Heart right ventricle (tissue), 16 donors: ENCODE measurements at regions not wholly inside any gene's neighbourhood (a gene's known extent, or its start where the extent isn't known, plus 50 kb on each side); places are given as distances from the start of the nearest gene placed in this dataset.

Experiments used
- ATAC-seq, 8 donors: fragments of 200-7000 bp; cut with Tn5 transposase; one replicate each; pipeline ENCODE4 v1.9.1; 2020; ENCODE audit warnings: mild to moderate bottlenecking in 8 of 8, moderate library complexity in 8 of 8, moderate number of reproducible peaks in 1 of 8
- DNase-seq, 2 donors: peaks; one replicate each; pipeline ENCODE4 v3.0.0-alpha.2; 2020
- H3K27ac ChIP-seq, 10 donors: fragments of 200-600 bp; sonication (generic) in 2 of 10; one replicate each; pipeline versions ENCODE4 v1.5.0 to v1.8.0; 2020 to 2022; ENCODE audit warnings: mild to moderate bottlenecking in 3 of 10
- H3K27me3 ChIP-seq, 7 donors: fragments of 200-600 bp; one replicate each; pipeline ENCODE4 v1.8.0; 2021 to 2022; ENCODE audit warnings: mild to moderate bottlenecking in 2 of 7
- H3K36me3 ChIP-seq, 9 donors: fragments of 200-600 bp; sonication (generic) in 1 of 9; one replicate each; pipeline versions ENCODE4 v1.5.0 to v1.8.0; 2020 to 2022; ENCODE audit warnings: mild to moderate bottlenecking in 2 of 9
- H3K4me1 ChIP-seq, 9 donors: fragments of 200-600 bp; sonication (generic) in 1 of 9; one replicate each; pipeline versions ENCODE4 v1.5.0 to v1.8.0; 2020 to 2022; ENCODE audit warnings: mild to moderate bottlenecking in 4 of 9
- H3K4me3 ChIP-seq, 10 donors: fragments of 200-600 bp; sonication (generic) in 2 of 10; one replicate each; pipeline versions ENCODE4 v1.5.0 to v1.8.0; 2020 to 2022; ENCODE audit warnings: mild to moderate bottlenecking in 7 of 10, moderate library complexity in 2 of 10
- H3K9me3 ChIP-seq, 11 donors: fragments of 200-600 bp in 10 of 11; sonication (generic) in 2 of 11; one replicate each; pipeline versions ENCODE4 v1.5.0 to v1.8.0; 2013 to 2022; ENCODE audit warnings: mild to moderate bottlenecking in 2 of 11, control low read depth in 1 of 11, moderate library complexity in 1 of 11
- CTCF ChIP-seq, 9 donors: fragments of 200-600 bp; sonication (generic) in 2 of 9; IDR thresholded peaks; one replicate each; pipeline versions ENCODE4 v1.5.0 to v1.8.0; 2021 to 2022; ENCODE audit warnings: antibody characterized with exemption in 9 of 9, mild to moderate bottlenecking in 5 of 9, moderate library complexity in 1 of 9
- WGBS, 2 donors: extraction: QIAGEN DNeasy Blood & Tissue Kit; methylation state at CpG; one replicate each; pipeline ENCODE4 v1.1.7; 2013; ENCODE audit warnings: inconsistent platforms in 1 of 2; 5-methylcytosine and 5-hydroxymethylcytosine counted together
- intact Hi-C, 10 donors: fragments of 100-400 bp; cut with DNase I; formaldehyde crosslinking; loops; one replicate each; pipeline versions ENCODE4 v1.11.1 to v1.14.2; 2022
- donor health status: Arrhythmogenic right ventricular cardiomyopathy.
- donor health status: ischemic (EF 13 %, LVEDD 7.1; RV severe dilation, severe dysfunction).
- donor health status: healthy with polysubstance abuse.
- donor health status: DM: no; HTN: yes; CAD: no.
- donor health status: DM: no; HTN: no; CAD: no.
- donor health status: ischemic (EF 25% LVEDD 6.9; RV normal size, moderate dysfunction).
- donor health status: ischemic (EF 25% LVEDD 5.7; RV mildly dilated, moderate dysfunction).
- donor health status: healthy.
- donor health status: DM: yes; HTN: yes; CAD: no.
- donor health status: Ischemic cardiomyopathy.
- donor health status: ischemic (EF 35%, LVEDD 5.7; RV mildly dilated, moderate dysfunction).
- donor health status: nonischemic (EF 11% LVEDD 7.7; RV severe dilation, severe dysfunction).
- donor health status: DM: yes; HTN: yes; CAD: no.
- donor health status: PGD.
- donor health status: ischemic (EF 29% LVEDD 5.4; RV normal size, mild dysfunction).
- donor health status: nonischemic (EF 23%, LVEDD 6.1; RV moderate dilation, normal function).

GRCh38 chr9:78782234-78782633 is 485.3 kb downstream of the PSAT1 start:
- no peaks in the 10 kb centered on the region for H3K27me3 ChIP-seq
- no peaks in the 10 kb centered on the region for H3K36me3 ChIP-seq
- TF ChIP-seq CTCF (IDR thresholded peaks at IDR 0.05): no peak
- intact Hi-C loops: loop anchor here in 1 of 10 donors (10.0 kb wide), 1 partner anchor 177 kb away; no protein-coding TSS in a partner anchor
- no peak for DNase-seq
- 76 to 93% methylated on average over 3 of the region's 3 CpGs for WGBS, 2 donors
- H3K9me3 ChIP-seq: peaks cover 0 to 3% (median 0%) of the 10 kb centered on the region in 11 donors
- no peaks in the 10 kb centered on the region for H3K4me1 ChIP-seq
- no peak for ATAC-seq
- no peak overlapping the region for H3K4me3 ChIP-seq
- no peak overlapping the region for H3K27ac ChIP-seq

- Histone ChIP-seq H3K9me3 (peaks cover 0 to 3% (median 0%) of the 10 kb centered on the region in 11 donors), H3K36me3 (no peaks in the 10 kb centered on the region), H3K27me3 (no peaks in the 10 kb centered on the region), H3K4me3 (no peak overlapping the region), H3K4me1 (no peaks in the 10 kb centered on the region), H3K27ac (no peak overlapping the region)
- no peak for TF ChIP-seq CTCF (IDR thresholded peaks at IDR 0.05)
- no peak for DNase-seq
- no peak for ATAC-seq
- WGBS, 2 donors: 92 to 94% methylated on average over 3 of the region's 3 CpGs
- intact Hi-C loops: loop anchor here in 1 of 10 donors (10.0 kb wide), 1 partner anchor 178 kb away; no protein-coding TSS in a partner anchor
These were observed 485.9 kb downstream of the PSAT1 start for GRCh38 chr9:78782858-78783257.

- intact Hi-C loops: loop anchor here in 1 of 10 donors (10.0 kb wide), 1 partner anchor 179 kb away; no protein-coding TSS in a partner anchor
- ATAC-seq: no peak
- no peak for DNase-seq
These were observed 486.8 kb downstream of the PSAT1 start for GRCh38 chr9:78783743-78784142.

GRCh38 chr9:78786794-78787193 is 489.9 kb downstream of the PSAT1 start:
- Histone ChIP-seq H3K36me3 (no peaks in the 10 kb centered on the region), H3K9me3 (peaks cover 0 to 17% (median 0%) of the 10 kb centered on the region in 11 donors), H3K27ac (no peak overlapping the region), H3K4me1 (no peaks in the 10 kb centered on the region), H3K4me3 (no peak overlapping the region), H3K27me3 (no peaks in the 10 kb centered on the region)
- TF ChIP-seq CTCF (IDR thresholded peaks at IDR 0.05): no peak
- no peak for DNase-seq
- WGBS, 2 donors: 46 to 60% methylated on average over 3 of the region's 3 CpGs
- intact Hi-C loops: loop anchor here in 1 of 10 donors (10.0 kb wide), 1 partner anchor 182 kb away; no protein-coding TSS in a partner anchor
- no peak for ATAC-seq

More at GRCh38 chr9:78783743-78784142, 486.8 kb downstream of the PSAT1 start:
- no peak for TF ChIP-seq CTCF (IDR thresholded peaks at IDR 0.05)
- H3K4me1 ChIP-seq: no peaks in the 10 kb centered on the region
- no peak overlapping the region for H3K27ac ChIP-seq
- peaks cover 0 to 3% (median 0%) of the 10 kb centered on the region in 11 donors for H3K9me3 ChIP-seq
- H3K4me3 ChIP-seq: no peak overlapping the region
- H3K27me3 ChIP-seq: no peaks in the 10 kb centered on the region
- no peaks in the 10 kb centered on the region for H3K36me3 ChIP-seq
